KMS-11 (cell line): ENCODE measurements at regions not wholly inside any gene's neighbourhood (a gene's known extent, or its start where the extent isn't known, plus 50 kb on each side); places are given as distances from the start of the nearest gene placed in this dataset.

ENCODE experiments used
- H2AFZ ChIP-seq: fragments of 200-600 bp; sonication (generic); 2 replicates; pipeline ENCODE4 v1.6.1; 2016; ENCODE audit warnings: antibody characterized with exemption, mixed run types, low read depth
- H3K27ac ChIP-seq: fragments of 200-600 bp; sonication (generic); 2 replicates; pipeline ENCODE4 v1.6.1; 2016; ENCODE audit warnings: mild to moderate bottlenecking, mixed run types
- H3K27me3 ChIP-seq: fragments of 200-600 bp; sonication (generic); 2 replicates; pipeline ENCODE4 v1.6.1; 2017; ENCODE audit warnings: mild to moderate bottlenecking, low read depth, mixed run types, moderate library complexity; ENCODE audit not compliant: insufficient read depth
- H3K36me3 ChIP-seq: fragments of 200-600 bp; sonication (generic); 2 replicates; pipeline ENCODE4 v1.6.1; 2017; ENCODE audit warnings: mild to moderate bottlenecking, mixed run types; ENCODE audit not compliant: insufficient read depth
- H3K4me1 ChIP-seq: fragments of 200-600 bp; sonication (generic); 2 replicates; pipeline ENCODE4 v1.6.1; 2016; ENCODE audit warnings: mild to moderate bottlenecking, low read depth, mixed run types; ENCODE audit not compliant: poor library complexity, severe bottlenecking
- H3K4me2 ChIP-seq: fragments of 200-600 bp; sonication (generic); 2 replicates; pipeline ENCODE4 v1.7.0; 2016; ENCODE audit warnings: mild to moderate bottlenecking, mixed run types
- H3K4me3 ChIP-seq: fragments of 200-600 bp; sonication (generic); IDR thresholded peaks from 2 replicates; pipeline ENCODE4 v1.6.1; 2017; ENCODE audit warnings: low read depth, low read length, mixed read lengths; ENCODE audit not compliant: insufficient read depth
- H3K79me2 ChIP-seq: fragments of 200-600 bp; sonication (generic); 2 replicates; pipeline ENCODE4 v1.6.1; 2016; ENCODE audit warnings: low read depth, mixed run types; ENCODE audit not compliant: insufficient read depth
- H3K9ac ChIP-seq: fragments of 200-600 bp; sonication (generic); 2 replicates; pipeline ENCODE4 v1.6.1; 2016; ENCODE audit warnings: mild to moderate bottlenecking, mixed run types
- H4K20me1 ChIP-seq: fragments of 200-600 bp; sonication (generic); 2 replicates; pipeline ENCODE4 v1.6.1; 2016; ENCODE audit warnings: mild to moderate bottlenecking, mixed run types; ENCODE audit not compliant: insufficient read depth
- TF ChIP-seq, protein P1 (sequence below): fragments of 200-600 bp; sonication (generic); conservative IDR thresholded peaks from 2 replicates; pipeline ENCODE4 v1.6.1; 2017; ENCODE audit warnings: low read depth, mild to moderate bottlenecking, antibody characterized with exemption, low read length, moderate library complexity, mixed read lengths

DNA sequence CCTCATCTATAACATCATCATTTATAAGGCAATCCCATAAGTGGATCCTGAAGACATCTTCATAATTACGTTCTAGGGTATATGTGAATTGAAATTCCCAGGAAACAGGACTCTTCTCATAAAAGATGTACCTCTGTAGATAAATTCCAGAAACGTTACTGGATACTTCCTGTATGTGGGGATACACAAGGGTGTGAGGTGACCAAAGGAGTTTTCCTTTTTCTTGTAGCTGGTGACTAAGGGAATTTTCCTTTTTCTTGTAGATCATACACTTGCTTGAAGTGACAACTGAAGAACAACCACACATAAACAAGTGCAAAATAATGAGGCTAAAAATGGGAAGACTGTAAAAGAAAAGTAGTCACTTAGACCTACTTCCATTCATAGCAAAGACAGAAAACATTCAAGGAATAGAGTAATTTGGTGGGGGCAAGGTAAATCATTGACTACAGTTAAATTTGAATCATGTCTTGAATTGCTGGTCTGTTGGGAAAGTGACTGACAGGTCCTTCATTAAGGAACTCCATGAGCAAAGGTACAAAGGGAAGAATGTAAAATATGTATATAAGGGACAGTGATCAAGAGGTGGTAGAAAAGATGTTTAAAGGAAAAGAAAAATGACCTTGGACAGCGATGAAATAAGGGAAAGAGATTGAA lies 53.2 kb upstream of the UBE2E3 start:
- no peak overlapping the region for H3K4me3 ChIP-seq
- H4K20me1 ChIP-seq = no peaks in the 10 kb centered on the region
- H3K36me3 ChIP-seq = no peaks in the 10 kb centered on the region
- H3K9ac ChIP-seq = no peak overlapping the region
- no peak overlapping the region for H2AFZ ChIP-seq
- H3K4me1 ChIP-seq = no peaks in the 10 kb centered on the region
- TF ChIP-seq, protein P1, sequence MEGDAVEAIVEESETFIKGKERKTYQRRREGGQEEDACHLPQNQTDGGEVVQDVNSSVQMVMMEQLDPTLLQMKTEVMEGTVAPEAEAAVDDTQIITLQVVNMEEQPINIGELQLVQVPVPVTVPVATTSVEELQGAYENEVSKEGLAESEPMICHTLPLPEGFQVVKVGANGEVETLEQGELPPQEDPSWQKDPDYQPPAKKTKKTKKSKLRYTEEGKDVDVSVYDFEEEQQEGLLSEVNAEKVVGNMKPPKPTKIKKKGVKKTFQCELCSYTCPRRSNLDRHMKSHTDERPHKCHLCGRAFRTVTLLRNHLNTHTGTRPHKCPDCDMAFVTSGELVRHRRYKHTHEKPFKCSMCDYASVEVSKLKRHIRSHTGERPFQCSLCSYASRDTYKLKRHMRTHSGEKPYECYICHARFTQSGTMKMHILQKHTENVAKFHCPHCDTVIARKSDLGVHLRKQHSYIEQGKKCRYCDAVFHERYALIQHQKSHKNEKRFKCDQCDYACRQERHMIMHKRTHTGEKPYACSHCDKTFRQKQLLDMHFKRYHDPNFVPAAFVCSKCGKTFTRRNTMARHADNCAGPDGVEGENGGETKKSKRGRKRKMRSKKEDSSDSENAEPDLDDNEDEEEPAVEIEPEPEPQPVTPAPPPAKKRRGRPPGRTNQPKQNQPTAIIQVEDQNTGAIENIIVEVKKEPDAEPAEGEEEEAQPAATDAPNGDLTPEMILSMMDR = no peak
- no peaks in the 10 kb centered on the region for H3K79me2 ChIP-seq
- no peak overlapping the region for H3K27ac ChIP-seq
- H3K4me2 ChIP-seq = no peak overlapping the region
- no peaks in the 10 kb centered on the region for H3K27me3 ChIP-seq

DNA sequence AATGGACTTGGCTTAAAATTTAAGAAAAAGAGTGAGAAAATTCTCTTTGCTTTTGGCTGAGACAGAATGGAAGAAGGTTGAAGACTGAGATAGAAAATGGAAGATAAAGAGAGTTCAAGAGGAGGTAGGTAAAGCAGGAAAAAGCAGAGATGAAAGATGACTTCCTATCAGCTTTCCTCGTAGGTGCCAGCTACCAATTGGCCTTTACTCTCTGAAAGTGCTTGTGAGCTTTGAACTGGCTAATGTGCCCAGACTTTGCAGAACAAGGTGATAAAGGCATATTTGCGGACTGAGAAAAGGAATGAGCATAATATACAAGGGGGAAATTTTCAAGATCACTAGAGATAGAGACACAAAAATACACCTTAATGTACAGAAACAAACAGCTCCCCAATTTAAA lies 54.7 kb upstream of the UBE2E3 start:
- TF ChIP-seq, protein P1 = no peak
- Histone ChIP-seq H3K27ac (no peak overlapping the region), H3K4me1 (no peaks in the 10 kb centered on the region), H3K4me2 (no peak overlapping the region), H2AFZ (no peak overlapping the region), H3K27me3 (no peaks in the 10 kb centered on the region), H3K79me2 (no peaks in the 10 kb centered on the region), H4K20me1 (no peaks in the 10 kb centered on the region), H3K9ac (no peak overlapping the region), H3K36me3 (no peaks in the 10 kb centered on the region), H3K4me3 (no peak overlapping the region)

DNA sequence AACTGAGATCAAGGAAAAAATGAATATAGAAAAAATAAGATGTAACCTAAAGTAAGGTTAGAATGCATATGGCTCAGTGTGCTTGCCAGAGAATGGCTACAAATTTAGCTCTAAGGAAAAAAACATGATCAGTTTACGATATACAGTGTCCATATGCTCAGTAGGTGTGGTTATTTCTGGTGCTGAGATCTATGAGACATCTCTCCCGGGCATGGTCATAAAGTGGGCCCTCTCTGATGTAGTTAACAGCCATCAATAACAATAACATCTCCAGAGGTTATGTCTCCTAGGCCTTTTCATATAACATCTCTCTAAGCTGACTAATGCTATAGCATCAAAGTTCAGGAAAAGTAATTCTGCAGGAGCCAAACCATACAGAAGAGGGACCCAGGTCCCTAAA lies 56.3 kb upstream of the UBE2E3 start:
- H3K27me3 ChIP-seq = no peaks in the 10 kb centered on the region
- no peak overlapping the region for H2AFZ ChIP-seq
- no peaks in the 10 kb centered on the region for H3K4me1 ChIP-seq
- H3K79me2 ChIP-seq = no peaks in the 10 kb centered on the region
- H3K36me3 ChIP-seq = no peaks in the 10 kb centered on the region
- H3K4me3 ChIP-seq = no peak overlapping the region
- H3K4me2 ChIP-seq = no peak overlapping the region
- H4K20me1 ChIP-seq = no peaks in the 10 kb centered on the region
- no peak overlapping the region for H3K9ac ChIP-seq
- no peak overlapping the region for H3K27ac ChIP-seq
- TF ChIP-seq, protein P1 = no peak

DNA sequence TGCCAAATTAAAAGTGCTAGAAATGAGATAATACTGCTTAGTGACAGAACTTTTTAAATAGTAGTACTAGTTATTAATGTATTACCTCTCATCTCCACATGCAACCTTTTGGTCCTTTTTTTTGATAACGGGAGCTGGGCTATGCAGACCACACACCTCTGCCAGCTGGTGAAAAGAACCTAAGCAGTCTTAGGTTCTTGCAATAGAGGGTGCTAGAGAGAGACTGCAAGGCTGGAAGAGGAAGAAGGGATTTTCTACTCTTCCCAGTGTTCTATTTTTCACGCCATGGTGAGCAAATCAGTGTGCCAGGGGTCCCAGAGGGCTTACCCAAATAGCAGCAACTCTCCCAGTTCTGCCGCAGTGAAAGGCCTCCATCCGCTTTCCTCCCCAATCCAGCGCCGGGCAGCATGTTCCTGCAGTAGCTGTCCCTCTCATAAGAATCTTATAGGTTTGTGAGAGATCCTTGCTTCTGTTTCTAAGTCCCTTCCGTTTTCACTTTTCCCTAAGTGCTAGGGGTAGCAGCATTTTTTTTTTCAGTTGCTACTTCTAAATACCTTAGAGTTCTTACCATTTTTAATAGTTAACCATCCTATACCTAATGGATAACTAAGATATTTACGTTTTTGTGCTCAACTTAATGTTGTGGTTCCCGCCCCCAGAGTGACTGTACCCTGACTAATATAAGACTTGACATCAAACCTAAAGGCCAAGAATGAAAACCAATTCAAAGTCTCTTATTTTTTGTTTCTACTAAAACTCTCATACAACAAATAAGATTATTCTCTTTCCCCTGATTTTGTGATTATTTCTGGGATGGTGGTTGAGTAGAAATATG lies 69.4 kb upstream of the UBE2E3 start:
- Histone ChIP-seq H3K4me2 (no peak overlapping the region), H3K9ac (no peak overlapping the region), H3K79me2 (no peaks in the 10 kb centered on the region), H3K27ac (no peak overlapping the region), H3K36me3 (no peaks in the 10 kb centered on the region), H3K4me1 (no peaks in the 10 kb centered on the region), H2AFZ (no peak overlapping the region), H3K4me3 (no peak overlapping the region), H4K20me1 (no peaks in the 10 kb centered on the region), H3K27me3 (no peaks in the 10 kb centered on the region)
- TF ChIP-seq, protein P1 = no peak
